ENCODE measurements at regions not wholly inside any gene's neighbourhood (a gene's known extent, or its start where the extent isn't known, plus 50 kb on each side); places are given as distances from the start of the nearest gene placed in this dataset.
"Not testable (repeated sequence)": the region's sequence is repeated elsewhere in the genome, so short reads cannot be mapped to it uniquely, and the experiment has no call there.

DNA sequence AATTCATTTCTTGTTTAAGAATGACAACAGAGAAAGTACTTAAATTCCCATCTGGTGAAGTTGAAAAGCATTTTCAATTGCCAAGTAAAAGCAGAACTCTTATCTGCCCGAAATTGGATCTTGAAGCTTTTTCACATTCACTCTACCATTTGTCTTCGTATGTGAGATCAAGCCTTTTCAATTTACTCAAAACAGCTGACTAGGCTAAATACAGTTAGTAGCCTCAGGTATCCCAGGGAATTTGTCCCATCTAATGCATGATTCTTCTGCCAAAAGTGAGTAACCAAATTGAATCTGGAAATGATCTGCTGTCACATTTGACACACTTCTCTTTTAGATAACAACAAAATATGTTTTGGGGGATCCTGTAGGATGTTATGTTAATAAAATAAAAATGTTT lies 596.8 kb upstream of the HS3ST5 start:
- 64 to 86% (median 71%) methylated on average over 2 of the region's 2 CpGs for WGBS, 5 donors
- DNase-seq, result no peak
- intact Hi-C loops (cut with DNase I; ENCODE audit: low total_unique reads), result no loop called here
- H3K36me3 ChIP-seq, result no peaks in the 10 kb centered on the region
- no peak overlapping the region for H3K4me3 ChIP-seq
- H3K27ac ChIP-seq, result no peak overlapping the region
- H3K27me3 ChIP-seq (replicated peaks in 1 of 7), result no peaks in the 10 kb centered on the region
- no peaks in the 10 kb centered on the region for H3K4me1 ChIP-seq
- TF ChIP-seq, protein P1, sequence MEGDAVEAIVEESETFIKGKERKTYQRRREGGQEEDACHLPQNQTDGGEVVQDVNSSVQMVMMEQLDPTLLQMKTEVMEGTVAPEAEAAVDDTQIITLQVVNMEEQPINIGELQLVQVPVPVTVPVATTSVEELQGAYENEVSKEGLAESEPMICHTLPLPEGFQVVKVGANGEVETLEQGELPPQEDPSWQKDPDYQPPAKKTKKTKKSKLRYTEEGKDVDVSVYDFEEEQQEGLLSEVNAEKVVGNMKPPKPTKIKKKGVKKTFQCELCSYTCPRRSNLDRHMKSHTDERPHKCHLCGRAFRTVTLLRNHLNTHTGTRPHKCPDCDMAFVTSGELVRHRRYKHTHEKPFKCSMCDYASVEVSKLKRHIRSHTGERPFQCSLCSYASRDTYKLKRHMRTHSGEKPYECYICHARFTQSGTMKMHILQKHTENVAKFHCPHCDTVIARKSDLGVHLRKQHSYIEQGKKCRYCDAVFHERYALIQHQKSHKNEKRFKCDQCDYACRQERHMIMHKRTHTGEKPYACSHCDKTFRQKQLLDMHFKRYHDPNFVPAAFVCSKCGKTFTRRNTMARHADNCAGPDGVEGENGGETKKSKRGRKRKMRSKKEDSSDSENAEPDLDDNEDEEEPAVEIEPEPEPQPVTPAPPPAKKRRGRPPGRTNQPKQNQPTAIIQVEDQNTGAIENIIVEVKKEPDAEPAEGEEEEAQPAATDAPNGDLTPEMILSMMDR (IDR thresholded peaks at IDR 0.05 in 8 of 11, conservative IDR thresholded peaks at IDR 0.05 in 3 of 11), result no peak
- TF ChIP-seq POLR2AphosphoS5 (IDR thresholded peaks at IDR 0.05) (no peak), POLR2A (IDR thresholded peaks at IDR 0.05) (no peak)
- H3K9me3 ChIP-seq, result peaks cover 0 to 4% (median under 1%) of the 10 kb centered on the region in 8 donors

DNA sequence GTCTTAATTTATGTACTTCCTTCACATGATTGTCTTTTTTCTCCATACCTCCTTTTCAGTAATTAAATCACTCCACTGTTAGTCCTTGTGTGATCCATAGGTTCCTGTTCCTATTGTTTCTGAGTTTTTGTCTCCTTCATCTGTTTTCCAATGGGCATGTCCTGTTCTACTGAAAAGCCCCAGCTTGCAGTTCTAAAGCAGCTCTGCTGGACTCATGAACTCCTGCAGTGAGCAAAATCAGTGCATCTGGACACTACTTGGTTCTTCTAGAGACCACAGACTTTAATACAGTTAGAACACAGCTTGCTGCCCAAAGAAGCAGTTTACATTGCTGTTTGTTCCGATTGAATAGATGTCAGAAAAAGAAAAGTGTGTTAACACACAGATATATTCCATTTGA lies 593.3 kb upstream of the HS3ST5 start:
- no peak overlapping the region for H3K4me3 ChIP-seq
- TF ChIP-seq POLR2AphosphoS5 (IDR thresholded peaks at IDR 0.05), result no peak
- no peak for TF ChIP-seq POLR2A (IDR thresholded peaks at IDR 0.05)
- TF ChIP-seq, protein P1 (IDR thresholded peaks at IDR 0.05 in 8 of 11, conservative IDR thresholded peaks at IDR 0.05 in 3 of 11), result no peak
- no peak for DNase-seq
- H3K9me3 ChIP-seq, result peaks cover 0 to 27% (median 11%) of the 10 kb centered on the region in 8 donors
- no peaks in the 10 kb centered on the region for H3K27me3 ChIP-seq (replicated peaks in 1 of 7)
- intact Hi-C loops (cut with DNase I; ENCODE audit: low total_unique reads), result no loop called here
- H3K27ac ChIP-seq, result no peak overlapping the region
- H3K4me1 ChIP-seq, result no peaks in the 10 kb centered on the region
- 78 to 100% (median 87%) methylated on average over 1 of the region's 1 CpG for WGBS, 5 donors
- H3K36me3 ChIP-seq, result no peaks in the 10 kb centered on the region

DNA sequence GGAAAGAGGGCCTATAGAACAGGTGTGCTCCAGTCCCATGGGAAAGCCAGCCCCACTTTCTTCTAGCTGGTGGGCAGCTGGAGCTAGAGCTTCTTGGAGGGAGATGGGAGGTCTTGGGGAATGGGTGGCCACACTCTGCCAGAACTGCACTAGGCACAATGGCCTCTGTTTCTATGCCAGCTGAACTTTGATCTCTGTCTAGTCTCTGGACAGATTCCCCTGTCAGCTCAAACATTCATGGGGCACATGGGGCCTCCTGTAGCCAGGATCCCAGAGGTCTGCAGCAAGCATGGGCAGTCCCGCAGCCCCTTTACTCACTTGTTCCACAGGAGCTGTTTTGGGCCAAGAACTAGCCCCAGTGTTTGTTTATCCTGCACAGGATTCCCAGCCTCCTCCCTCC lies 591.3 kb upstream of the HS3ST5 start:
- no peaks in the 10 kb centered on the region for H3K36me3 ChIP-seq
- TF ChIP-seq POLR2A (IDR thresholded peaks at IDR 0.05) (no peak), POLR2AphosphoS5 (IDR thresholded peaks at IDR 0.05) (no peak)
- TF ChIP-seq, protein P1 (IDR thresholded peaks at IDR 0.05 in 8 of 11, conservative IDR thresholded peaks at IDR 0.05 in 3 of 11), result no peak
- intact Hi-C loops (cut with DNase I; ENCODE audit: low total_unique reads), result no loop called here
- no peak for DNase-seq
- no peaks in the 10 kb centered on the region for H3K27me3 ChIP-seq (replicated peaks in 1 of 7)
- H3K27ac ChIP-seq, result no peak overlapping the region
- H3K4me1 ChIP-seq, result no peaks in the 10 kb centered on the region
- 85 to 95% (median 86%) methylated on average over 1 of the region's 1 CpG for WGBS, 5 donors
- peaks cover 0 to 28% (median 12%) of the 10 kb centered on the region in 8 donors for H3K9me3 ChIP-seq
- no peak overlapping the region for H3K4me3 ChIP-seq

DNA sequence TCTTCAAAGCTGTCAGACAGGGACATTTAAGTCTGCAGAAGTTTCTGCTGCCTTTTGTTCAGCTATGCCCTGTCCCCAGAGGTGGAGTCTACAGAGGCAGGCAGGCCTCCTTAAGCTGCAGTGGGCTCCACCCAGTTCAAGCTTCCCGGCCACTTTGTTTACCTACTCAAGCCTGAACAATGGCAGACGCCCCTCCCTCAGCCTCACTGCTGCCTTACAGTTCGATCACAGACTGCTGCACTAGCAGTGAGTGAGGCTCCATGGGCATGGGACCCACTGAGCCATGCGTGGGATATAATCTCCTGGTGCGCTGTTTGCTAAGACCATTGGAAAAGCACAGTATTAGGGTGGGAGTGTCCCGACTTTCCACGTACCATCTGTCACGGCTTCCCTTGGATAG lies 585.9 kb upstream of the HS3ST5 start:
- WGBS, 5 donors, result 84 to 92% (median 88%) methylated on average over 7 to 8 of the region's 8 CpGs
- H3K36me3 ChIP-seq; H3K4me1 ChIP-seq; H3K27ac ChIP-seq; intact Hi-C loops (cut with DNase I; ENCODE audit: low total_unique reads); H3K4me3 ChIP-seq; H3K27me3 ChIP-seq (replicated peaks in 1 of 7): not testable (repeated sequence)
- DNase-seq, result peak; percentile 56
- peaks cover 0 to 34% (median 15%) of the 10 kb centered on the region in 8 donors for H3K9me3 ChIP-seq

DNA sequence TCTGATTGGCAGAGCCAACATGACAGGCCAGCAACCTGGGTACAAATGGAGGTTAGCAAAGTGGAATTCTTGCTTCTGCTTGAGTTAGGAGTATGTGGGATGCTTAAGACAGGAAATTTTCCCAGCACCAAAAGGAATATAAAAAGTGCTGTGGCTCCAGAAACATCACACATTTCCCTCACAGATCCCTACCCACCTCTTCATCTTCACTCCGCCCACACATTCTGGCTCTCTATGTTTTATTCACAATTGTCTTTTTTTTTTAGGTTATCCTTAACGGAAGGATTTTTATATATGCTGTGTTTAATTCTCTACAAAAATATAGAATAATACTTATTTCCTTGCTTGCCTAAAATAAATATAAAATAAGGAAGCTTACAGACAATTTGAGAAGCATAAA lies 563.3 kb upstream of the HS3ST5 start:
- TF ChIP-seq POLR2A (IDR thresholded peaks at IDR 0.05) (no peak), POLR2AphosphoS5 (IDR thresholded peaks at IDR 0.05) (no peak)
- TF ChIP-seq, protein P1 (IDR thresholded peaks at IDR 0.05 in 8 of 11, conservative IDR thresholded peaks at IDR 0.05 in 3 of 11), result no peak

More for the DNA sequence above, 563.3 kb upstream of the HS3ST5 start:
- Histone ChIP-seq H3K27me3 (replicated peaks in 1 of 7) (no peaks in the 10 kb centered on the region), H3K4me3 (no peak overlapping the region), H3K36me3 (no peaks in the 10 kb centered on the region), H3K4me1 (no peaks in the 10 kb centered on the region), H3K9me3 (peaks cover 0 to 12% (median 0%) of the 10 kb centered on the region in 8 donors), H3K27ac (no peak overlapping the region)
- no peak for DNase-seq
- intact Hi-C loops (cut with DNase I; ENCODE audit: low total_unique reads), result no loop called here
- 77 to 91% (median 85%) methylated on average over 2 of the region's 2 CpGs for WGBS, 5 donors
